ENCODE measurements at regions not wholly inside any gene's neighbourhood (a gene's known extent, or its start where the extent isn't known, plus 50 kb on each side); places are given as distances from the start of the nearest gene placed in this dataset.

DNA sequence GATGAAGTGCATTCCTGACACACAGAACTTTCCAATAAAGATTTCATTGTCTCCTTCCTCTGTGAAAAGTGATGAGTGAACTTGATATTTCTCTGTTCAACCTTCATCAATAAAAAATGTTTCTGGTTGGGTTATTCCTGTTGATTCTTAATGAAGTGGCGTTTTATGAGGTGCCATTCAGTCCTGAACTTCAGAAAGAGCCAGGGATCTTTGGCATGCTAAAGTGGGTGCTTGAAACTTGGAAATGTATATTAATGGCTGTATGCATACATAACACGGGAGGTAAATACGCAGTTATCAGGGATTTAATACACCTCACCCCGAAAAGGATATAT is 151.6 kb downstream of the ACTR3B start (continued):
- TF ChIP-seq, protein P1, sequence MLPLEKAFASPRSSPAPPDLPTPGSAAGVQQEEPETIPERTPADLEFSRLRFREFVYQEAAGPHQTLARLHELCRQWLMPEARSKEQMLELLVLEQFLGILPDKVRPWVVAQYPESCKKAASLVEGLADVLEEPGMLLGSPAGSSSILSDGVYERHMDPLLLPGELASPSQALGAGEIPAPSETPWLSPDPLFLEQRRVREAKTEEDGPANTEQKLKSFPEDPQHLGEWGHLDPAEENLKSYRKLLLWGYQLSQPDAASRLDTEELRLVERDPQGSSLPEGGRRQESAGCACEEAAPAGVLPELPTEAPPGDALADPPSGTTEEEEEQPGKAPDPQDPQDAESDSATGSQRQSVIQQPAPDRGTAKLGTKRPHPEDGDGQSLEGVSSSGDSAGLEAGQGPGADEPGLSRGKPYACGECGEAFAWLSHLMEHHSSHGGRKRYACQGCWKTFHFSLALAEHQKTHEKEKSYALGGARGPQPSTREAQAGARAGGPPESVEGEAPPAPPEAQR (CRISPR knock-in tag; IDR thresholded peaks at IDR 0.05), result no peak
- no peak for TF ChIP-seq PRRX2 (CRISPR knock-in tag; IDR thresholded peaks at IDR 0.05)
- no peak for TF ChIP-seq ESRRA (CRISPR knock-in tag; IDR thresholded peaks at IDR 0.05; ENCODE audit: borderline replicate concordance)
- no peak for TF ChIP-seq ATF1 (CRISPR knock-in tag; IDR thresholded peaks at IDR 0.05)
- TF ChIP-seq, protein P2, sequence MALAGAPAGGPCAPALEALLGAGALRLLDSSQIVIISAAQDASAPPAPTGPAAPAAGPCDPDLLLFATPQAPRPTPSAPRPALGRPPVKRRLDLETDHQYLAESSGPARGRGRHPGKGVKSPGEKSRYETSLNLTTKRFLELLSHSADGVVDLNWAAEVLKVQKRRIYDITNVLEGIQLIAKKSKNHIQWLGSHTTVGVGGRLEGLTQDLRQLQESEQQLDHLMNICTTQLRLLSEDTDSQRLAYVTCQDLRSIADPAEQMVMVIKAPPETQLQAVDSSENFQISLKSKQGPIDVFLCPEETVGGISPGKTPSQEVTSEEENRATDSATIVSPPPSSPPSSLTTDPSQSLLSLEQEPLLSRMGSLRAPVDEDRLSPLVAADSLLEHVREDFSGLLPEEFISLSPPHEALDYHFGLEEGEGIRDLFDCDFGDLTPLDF (CRISPR knock-in tag; IDR thresholded peaks at IDR 0.05), result no peak
- TF ChIP-seq, protein P3, sequence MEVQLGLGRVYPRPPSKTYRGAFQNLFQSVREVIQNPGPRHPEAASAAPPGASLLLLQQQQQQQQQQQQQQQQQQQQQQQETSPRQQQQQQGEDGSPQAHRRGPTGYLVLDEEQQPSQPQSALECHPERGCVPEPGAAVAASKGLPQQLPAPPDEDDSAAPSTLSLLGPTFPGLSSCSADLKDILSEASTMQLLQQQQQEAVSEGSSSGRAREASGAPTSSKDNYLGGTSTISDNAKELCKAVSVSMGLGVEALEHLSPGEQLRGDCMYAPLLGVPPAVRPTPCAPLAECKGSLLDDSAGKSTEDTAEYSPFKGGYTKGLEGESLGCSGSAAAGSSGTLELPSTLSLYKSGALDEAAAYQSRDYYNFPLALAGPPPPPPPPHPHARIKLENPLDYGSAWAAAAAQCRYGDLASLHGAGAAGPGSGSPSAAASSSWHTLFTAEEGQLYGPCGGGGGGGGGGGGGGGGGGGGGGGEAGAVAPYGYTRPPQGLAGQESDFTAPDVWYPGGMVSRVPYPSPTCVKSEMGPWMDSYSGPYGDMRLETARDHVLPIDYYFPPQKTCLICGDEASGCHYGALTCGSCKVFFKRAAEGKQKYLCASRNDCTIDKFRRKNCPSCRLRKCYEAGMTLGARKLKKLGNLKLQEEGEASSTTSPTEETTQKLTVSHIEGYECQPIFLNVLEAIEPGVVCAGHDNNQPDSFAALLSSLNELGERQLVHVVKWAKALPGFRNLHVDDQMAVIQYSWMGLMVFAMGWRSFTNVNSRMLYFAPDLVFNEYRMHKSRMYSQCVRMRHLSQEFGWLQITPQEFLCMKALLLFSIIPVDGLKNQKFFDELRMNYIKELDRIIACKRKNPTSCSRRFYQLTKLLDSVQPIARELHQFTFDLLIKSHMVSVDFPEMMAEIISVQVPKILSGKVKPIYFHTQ (CRISPR knock-in tag; IDR thresholded peaks at IDR 0.05), result no peak
- TF ChIP-seq, protein P4, sequence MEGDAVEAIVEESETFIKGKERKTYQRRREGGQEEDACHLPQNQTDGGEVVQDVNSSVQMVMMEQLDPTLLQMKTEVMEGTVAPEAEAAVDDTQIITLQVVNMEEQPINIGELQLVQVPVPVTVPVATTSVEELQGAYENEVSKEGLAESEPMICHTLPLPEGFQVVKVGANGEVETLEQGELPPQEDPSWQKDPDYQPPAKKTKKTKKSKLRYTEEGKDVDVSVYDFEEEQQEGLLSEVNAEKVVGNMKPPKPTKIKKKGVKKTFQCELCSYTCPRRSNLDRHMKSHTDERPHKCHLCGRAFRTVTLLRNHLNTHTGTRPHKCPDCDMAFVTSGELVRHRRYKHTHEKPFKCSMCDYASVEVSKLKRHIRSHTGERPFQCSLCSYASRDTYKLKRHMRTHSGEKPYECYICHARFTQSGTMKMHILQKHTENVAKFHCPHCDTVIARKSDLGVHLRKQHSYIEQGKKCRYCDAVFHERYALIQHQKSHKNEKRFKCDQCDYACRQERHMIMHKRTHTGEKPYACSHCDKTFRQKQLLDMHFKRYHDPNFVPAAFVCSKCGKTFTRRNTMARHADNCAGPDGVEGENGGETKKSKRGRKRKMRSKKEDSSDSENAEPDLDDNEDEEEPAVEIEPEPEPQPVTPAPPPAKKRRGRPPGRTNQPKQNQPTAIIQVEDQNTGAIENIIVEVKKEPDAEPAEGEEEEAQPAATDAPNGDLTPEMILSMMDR (IDR thresholded peaks at IDR 0.05), result no peak
- TF ChIP-seq, protein P5, sequence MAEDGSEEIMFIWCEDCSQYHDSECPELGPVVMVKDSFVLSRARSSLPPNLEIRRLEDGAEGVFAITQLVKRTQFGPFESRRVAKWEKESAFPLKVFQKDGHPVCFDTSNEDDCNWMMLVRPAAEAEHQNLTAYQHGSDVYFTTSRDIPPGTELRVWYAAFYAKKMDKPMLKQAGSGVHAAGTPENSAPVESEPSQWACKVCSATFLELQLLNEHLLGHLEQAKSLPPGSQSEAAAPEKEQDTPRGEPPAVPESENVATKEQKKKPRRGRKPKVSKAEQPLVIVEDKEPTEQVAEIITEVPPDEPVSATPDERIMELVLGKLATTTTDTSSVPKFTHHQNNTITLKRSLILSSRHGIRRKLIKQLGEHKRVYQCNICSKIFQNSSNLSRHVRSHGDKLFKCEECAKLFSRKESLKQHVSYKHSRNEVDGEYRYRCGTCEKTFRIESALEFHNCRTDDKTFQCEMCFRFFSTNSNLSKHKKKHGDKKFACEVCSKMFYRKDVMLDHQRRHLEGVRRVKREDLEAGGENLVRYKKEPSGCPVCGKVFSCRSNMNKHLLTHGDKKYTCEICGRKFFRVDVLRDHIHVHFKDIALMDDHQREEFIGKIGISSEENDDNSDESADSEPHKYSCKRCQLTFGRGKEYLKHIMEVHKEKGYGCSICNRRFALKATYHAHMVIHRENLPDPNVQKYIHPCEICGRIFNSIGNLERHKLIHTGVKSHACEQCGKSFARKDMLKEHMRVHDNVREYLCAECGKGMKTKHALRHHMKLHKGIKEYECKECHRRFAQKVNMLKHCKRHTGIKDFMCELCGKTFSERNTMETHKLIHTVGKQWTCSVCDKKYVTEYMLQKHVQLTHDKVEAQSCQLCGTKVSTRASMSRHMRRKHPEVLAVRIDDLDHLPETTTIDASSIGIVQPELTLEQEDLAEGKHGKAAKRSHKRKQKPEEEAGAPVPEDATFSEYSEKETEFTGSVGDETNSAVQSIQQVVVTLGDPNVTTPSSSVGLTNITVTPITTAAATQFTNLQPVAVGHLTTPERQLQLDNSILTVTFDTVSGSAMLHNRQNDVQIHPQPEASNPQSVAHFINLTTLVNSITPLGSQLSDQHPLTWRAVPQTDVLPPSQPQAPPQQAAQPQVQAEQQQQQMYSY (CRISPR knock-in tag; IDR thresholded peaks at IDR 0.05), result no peak
- TF ChIP-seq, protein P6, sequence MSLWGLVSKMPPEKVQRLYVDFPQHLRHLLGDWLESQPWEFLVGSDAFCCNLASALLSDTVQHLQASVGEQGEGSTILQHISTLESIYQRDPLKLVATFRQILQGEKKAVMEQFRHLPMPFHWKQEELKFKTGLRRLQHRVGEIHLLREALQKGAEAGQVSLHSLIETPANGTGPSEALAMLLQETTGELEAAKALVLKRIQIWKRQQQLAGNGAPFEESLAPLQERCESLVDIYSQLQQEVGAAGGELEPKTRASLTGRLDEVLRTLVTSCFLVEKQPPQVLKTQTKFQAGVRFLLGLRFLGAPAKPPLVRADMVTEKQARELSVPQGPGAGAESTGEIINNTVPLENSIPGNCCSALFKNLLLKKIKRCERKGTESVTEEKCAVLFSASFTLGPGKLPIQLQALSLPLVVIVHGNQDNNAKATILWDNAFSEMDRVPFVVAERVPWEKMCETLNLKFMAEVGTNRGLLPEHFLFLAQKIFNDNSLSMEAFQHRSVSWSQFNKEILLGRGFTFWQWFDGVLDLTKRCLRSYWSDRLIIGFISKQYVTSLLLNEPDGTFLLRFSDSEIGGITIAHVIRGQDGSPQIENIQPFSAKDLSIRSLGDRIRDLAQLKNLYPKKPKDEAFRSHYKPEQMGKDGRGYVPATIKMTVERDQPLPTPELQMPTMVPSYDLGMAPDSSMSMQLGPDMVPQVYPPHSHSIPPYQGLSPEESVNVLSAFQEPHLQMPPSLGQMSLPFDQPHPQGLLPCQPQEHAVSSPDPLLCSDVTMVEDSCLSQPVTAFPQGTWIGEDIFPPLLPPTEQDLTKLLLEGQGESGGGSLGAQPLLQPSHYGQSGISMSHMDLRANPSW (CRISPR knock-in tag; conservative IDR thresholded peaks at IDR 0.05; ENCODE audit: low read depth), result no peak

DNA sequence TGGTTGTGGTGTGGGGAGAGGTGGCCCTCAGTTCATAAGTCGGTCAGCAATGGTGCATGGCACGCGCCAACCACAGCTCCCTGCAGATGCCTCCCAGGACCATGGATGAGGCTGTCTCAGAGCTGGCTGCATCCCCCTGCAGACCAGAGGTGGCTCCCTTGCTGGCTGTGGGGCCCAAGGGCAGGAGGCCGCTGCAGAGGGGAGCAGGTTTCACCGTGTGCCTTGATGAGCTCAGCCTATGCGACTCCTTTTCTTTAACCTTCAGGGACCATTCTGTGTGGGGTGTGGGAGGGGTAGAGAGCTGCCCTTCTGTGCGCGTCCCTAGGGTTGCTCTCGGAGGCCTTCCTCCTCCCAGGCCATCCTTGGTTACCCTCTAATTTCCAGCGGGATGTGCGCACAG is 152.4 kb downstream of the ACTR3B start:
- ChIA-PET CTCF (no interaction called here), POLR2A (no interaction called here)
- DNase-seq (ENCODE audit: low spot score), result no peak
- Mint-ChIP-seq H3K27ac (no peak overlapping the region), H3K4me3 (no peak overlapping the region), H3K36me3 (no peaks in the 10 kb centered on the region), H3K27me3 (ENCODE audit: low read depth) (no peaks in the 10 kb centered on the region), H3K9me3 (no peaks in the 10 kb centered on the region), H3K4me1 (peaks cover 12% of the 10 kb centered on the region)
- peak; percentile 69 for ATAC-seq
- TF ChIP-seq, protein P7, sequence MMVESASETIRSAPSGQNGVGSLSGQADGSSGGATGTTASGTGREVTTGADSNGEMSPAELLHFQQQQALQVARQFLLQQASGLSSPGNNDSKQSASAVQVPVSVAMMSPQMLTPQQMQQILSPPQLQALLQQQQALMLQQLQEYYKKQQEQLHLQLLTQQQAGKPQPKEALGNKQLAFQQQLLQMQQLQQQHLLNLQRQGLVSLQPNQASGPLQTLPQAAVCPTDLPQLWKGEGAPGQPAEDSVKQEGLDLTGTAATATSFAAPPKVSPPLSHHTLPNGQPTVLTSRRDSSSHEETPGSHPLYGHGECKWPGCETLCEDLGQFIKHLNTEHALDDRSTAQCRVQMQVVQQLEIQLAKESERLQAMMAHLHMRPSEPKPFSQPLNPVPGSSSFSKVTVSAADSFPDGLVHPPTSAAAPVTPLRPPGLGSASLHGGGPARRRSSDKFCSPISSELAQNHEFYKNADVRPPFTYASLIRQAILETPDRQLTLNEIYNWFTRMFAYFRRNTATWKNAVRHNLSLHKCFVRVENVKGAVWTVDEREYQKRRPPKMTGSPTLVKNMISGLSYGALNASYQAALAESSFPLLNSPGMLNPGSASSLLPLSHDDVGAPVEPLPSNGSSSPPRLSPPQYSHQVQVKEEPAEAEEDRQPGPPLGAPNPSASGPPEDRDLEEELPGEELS (CRISPR knock-in tag; IDR thresholded peaks at IDR 0.05), result no peak
- TF ChIP-seq, protein P8, sequence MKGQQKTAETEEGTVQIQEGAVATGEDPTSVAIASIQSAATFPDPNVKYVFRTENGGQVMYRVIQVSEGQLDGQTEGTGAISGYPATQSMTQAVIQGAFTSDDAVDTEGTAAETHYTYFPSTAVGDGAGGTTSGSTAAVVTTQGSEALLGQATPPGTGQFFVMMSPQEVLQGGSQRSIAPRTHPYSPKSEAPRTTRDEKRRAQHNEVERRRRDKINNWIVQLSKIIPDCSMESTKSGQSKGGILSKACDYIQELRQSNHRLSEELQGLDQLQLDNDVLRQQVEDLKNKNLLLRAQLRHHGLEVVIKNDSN (CRISPR knock-in tag; IDR thresholded peaks at IDR 0.05), result no peak
- TF ChIP-seq, protein P9, sequence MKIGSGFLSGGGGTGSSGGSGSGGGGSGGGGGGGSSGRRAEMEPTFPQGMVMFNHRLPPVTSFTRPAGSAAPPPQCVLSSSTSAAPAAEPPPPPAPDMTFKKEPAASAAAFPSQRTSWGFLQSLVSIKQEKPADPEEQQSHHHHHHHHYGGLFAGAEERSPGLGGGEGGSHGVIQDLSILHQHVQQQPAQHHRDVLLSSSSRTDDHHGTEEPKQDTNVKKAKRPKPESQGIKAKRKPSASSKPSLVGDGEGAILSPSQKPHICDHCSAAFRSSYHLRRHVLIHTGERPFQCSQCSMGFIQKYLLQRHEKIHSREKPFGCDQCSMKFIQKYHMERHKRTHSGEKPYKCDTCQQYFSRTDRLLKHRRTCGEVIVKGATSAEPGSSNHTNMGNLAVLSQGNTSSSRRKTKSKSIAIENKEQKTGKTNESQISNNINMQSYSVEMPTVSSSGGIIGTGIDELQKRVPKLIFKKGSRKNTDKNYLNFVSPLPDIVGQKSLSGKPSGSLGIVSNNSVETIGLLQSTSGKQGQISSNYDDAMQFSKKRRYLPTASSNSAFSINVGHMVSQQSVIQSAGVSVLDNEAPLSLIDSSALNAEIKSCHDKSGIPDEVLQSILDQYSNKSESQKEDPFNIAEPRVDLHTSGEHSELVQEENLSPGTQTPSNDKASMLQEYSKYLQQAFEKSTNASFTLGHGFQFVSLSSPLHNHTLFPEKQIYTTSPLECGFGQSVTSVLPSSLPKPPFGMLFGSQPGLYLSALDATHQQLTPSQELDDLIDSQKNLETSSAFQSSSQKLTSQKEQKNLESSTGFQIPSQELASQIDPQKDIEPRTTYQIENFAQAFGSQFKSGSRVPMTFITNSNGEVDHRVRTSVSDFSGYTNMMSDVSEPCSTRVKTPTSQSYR (CRISPR knock-in tag; IDR thresholded peaks at IDR 0.05), result no peak
- TF ChIP-seq ZNF232 (CRISPR knock-in tag; IDR thresholded peaks at IDR 0.05), result no peak
- TF ChIP-seq, protein P10, sequence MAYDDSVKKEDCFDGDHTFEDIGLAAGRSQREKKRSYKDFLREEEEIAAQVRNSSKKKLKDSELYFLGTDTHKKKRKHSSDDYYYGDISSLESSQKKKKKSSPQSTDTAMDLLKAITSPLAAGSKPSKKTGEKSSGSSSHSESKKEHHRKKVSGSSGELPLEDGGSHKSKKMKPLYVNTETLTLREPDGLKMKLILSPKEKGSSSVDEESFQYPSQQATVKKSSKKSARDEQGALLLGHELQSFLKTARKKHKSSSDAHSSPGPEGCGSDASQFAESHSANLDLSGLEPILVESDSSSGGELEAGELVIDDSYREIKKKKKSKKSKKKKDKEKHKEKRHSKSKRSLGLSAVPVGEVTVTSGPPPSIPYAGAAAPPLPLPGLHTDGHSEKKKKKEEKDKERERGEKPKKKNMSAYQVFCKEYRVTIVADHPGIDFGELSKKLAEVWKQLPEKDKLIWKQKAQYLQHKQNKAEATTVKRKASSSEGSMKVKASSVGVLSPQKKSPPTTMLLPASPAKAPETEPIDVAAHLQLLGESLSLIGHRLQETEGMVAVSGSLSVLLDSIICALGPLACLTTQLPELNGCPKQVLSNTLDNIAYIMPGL (CRISPR knock-in tag; IDR thresholded peaks at IDR 0.05), result no peak

Measured in WTC11 (cell line).